Endothelial cell of umbilical vein (primary cell): ENCODE measurements at regions not wholly inside any gene's neighbourhood (a gene's known extent, or its start where the extent isn't known, plus 50 kb on each side); places are given as distances from the start of the nearest gene placed in this dataset.

Experiments
- BruUV-seq: library from RNA; stranded (reverse); fragments of 400-500 nt; replicated peaks from 2 replicates; lab custom pipeline; 2021; lab: Mats Ljungman, UMichigan
- CTCF ChIA-PET: fragments of 300-600, 350-600 bp; sonication (Branson Sonifier 250); formaldehyde crosslinking; loops from one replicate; lab custom pipeline; 2021; ENCODE audit warnings: antibody characterized with exemption, inconsistent platforms; lab: Charles Lee
- POLR2A ChIA-PET: fragments of 300-600, 350-600 bp; sonication (Branson Sonifier 250); formaldehyde crosslinking; loops from one replicate; lab custom pipeline; 2021; ENCODE audit warnings: antibody characterized with exemption, inconsistent platforms; lab: Charles Lee
- DNase-seq: peaks from one replicate; pipeline ENCODE4 v3.0.0-alpha.2; 2011; ENCODE audit warnings: low read depth, low spot score
- FAIRE-seq: peaks from 2 replicates; lab custom pipeline; 2011; peaks lifted over from hg19 to GRCh38; lab: Jason Lieb, UNC
- H2AFZ ChIP-seq: 2 replicates; pipeline ENCODE4 v1.6.0; 2012; ENCODE audit warnings: low read depth, low read length, control low read depth, inconsistent platforms
- H3K27ac ChIP-seq: 2 replicates; pipeline ENCODE4 v1.5.1; 2011; ENCODE audit warnings: low read depth, mild to moderate bottlenecking, control low read depth, low read length, moderate library complexity; ENCODE audit not compliant: insufficient read depth
- H3K27me3 ChIP-seq, 2 experiments: 2 replicates each; pipeline versions ENCODE4 v1.6.0 to v1.6.1; 2011; ENCODE audit warnings: low read length in 2 of 2, mixed read lengths in 1 of 2; ENCODE audit not compliant: control insufficient read depth in 2 of 2, insufficient read depth in 2 of 2
- H3K36me3 ChIP-seq, 2 experiments: 2 replicates in 1 of 2; 3 replicates in 1 of 2; pipeline ENCODE4 v1.5.1; 2011; ENCODE audit warnings: low read length in 2 of 2, mild to moderate bottlenecking in 1 of 2, moderate library complexity in 1 of 2; ENCODE audit not compliant: control insufficient read depth in 2 of 2, insufficient read depth in 2 of 2; ENCODE audit errors: extremely low read depth in 1 of 2
- H3K4me1 ChIP-seq: 3 replicates; pipeline ENCODE4 v1.5.1; 2011; ENCODE audit warnings: mild to moderate bottlenecking, low read length; ENCODE audit not compliant: control insufficient read depth, insufficient read depth; ENCODE audit errors: extremely low read depth
- H3K4me2 ChIP-seq: 2 replicates; pipeline ENCODE4 v1.6.1; 2011; ENCODE audit warnings: low read length, control low read depth, mixed read lengths; ENCODE audit not compliant: insufficient read depth
- H3K4me3 ChIP-seq, 3 experiments: fragments of 200-600 bp in 1 of 3; sonication (generic), shearing (Covaris generic) in 1 of 3; replicated peaks in 1 of 3; 2 replicates each; pipeline ENCODE4 v1.5.1; 2011 to 2016; ENCODE audit warnings: control low read depth in 3 of 3, low read length in 3 of 3, mild to moderate bottlenecking in 2 of 3, inconsistent platforms in 1 of 3, low read depth in 1 of 3, moderate library complexity in 1 of 3; ENCODE audit not compliant: insufficient read depth in 1 of 3
- H3K79me2 ChIP-seq: 2 replicates; pipeline ENCODE4 v1.6.0; 2012; ENCODE audit warnings: low read length, inconsistent platforms; ENCODE audit not compliant: control insufficient read depth, insufficient read depth
- H3K9ac ChIP-seq: replicated peaks from 2 replicates; pipeline ENCODE3; 2011; ENCODE audit warnings: low read length, control low read depth; ENCODE audit not compliant: insufficient read depth; ENCODE audit errors: extremely low read depth
- H3K9me1 ChIP-seq: replicated peaks from 3 replicates; pipeline ENCODE4 v1.6.0; 2011; ENCODE audit warnings: mild to moderate bottlenecking, low read length; ENCODE audit not compliant: control insufficient read depth, insufficient read depth; ENCODE audit errors: extremely low read depth
- H3K9me3 ChIP-seq: replicated peaks from 2 replicates; pipeline ENCODE4 v1.5.1; 2012; ENCODE audit warnings: low read length, inconsistent platforms; ENCODE audit not compliant: control insufficient read depth, insufficient read depth
- H4K20me1 ChIP-seq: replicated peaks from 2 replicates; pipeline ENCODE3; 2011; ENCODE audit warnings: mild to moderate bottlenecking, low read length; ENCODE audit not compliant: control insufficient read depth, insufficient read depth; ENCODE audit errors: extremely low read depth
- EZH2 ChIP-seq: IDR thresholded peaks from 2 replicates; pipeline ENCODE4 v1.6.1; 2012; ENCODE audit warnings: borderline replicate concordance, low read depth, mild to moderate bottlenecking, moderate library complexity, low read length, inconsistent platforms; ENCODE audit not compliant: severe bottlenecking
- FOS ChIP-seq: IDR thresholded peaks from 2 replicates; pipeline ENCODE4 v1.6.1; 2011; ENCODE audit warnings: mild to moderate bottlenecking, low read length, moderate library complexity, borderline replicate concordance; ENCODE audit not compliant: insufficient read depth
- GATA2 ChIP-seq: IDR thresholded peaks from 2 replicates; pipeline ENCODE4 v1.7.0; 2011; ENCODE audit warnings: low read depth, mild to moderate bottlenecking, moderate library complexity, mixed read lengths, low read length; ENCODE audit not compliant: insufficient read length, insufficient read depth
- JUN ChIP-seq: IDR thresholded peaks from 2 replicates; pipeline ENCODE4 v1.6.1; 2011; ENCODE audit warnings: borderline replicate concordance, low read depth; ENCODE audit not compliant: insufficient read length, insufficient read depth
- MYC ChIP-seq: IDR thresholded peaks from one replicate; pipeline ENCODE4 v1.6.1; 2011; ENCODE audit warnings: mild to moderate bottlenecking, low read depth, low read length
- POLR2A ChIP-seq: IDR thresholded peaks from 2 replicates; pipeline ENCODE4 v1.6.1; 2012; ENCODE audit warnings: low read depth, mild to moderate bottlenecking, control low read depth, low read length
- POLR2AphosphoS5 ChIP-seq: IDR thresholded peaks from 2 replicates; pipeline ENCODE4 v1.6.1; 2012; ENCODE audit warnings: low read depth, mild to moderate bottlenecking, control low read depth, low read length, moderate library complexity; ENCODE audit not compliant: insufficient read depth
- dilution Hi-C: fragments of 300-500 bp; cut with MboI; formaldehyde crosslinking; loops from one replicate; pipeline ENCODE4 v1.15.0; 2019; ENCODE audit warnings: low sequenced_read_pairs; ENCODE audit not compliant: extremely low pct_ligation_motif_present
- intact Hi-C: fragments of 100-400 bp; cut with micrococcal nuclease; formaldehyde crosslinking; loops from one replicate; pipeline ENCODE4 v1.10.0; 2022
- TF ChIP-seq, protein P1 (sequence below): IDR thresholded peaks from 2 replicates; pipeline ENCODE4 v1.6.1; 2011; ENCODE audit not compliant: insufficient read depth, insufficient read length
- TF ChIP-seq, protein P2 (sequence below), 2 donors: IDR thresholded peaks; 1 replicate in 1 of 2; 2 replicates in 1 of 2; pipeline ENCODE4 v1.5.1; 2011; ENCODE audit warnings: low read length in 2 of 2, mild to moderate bottlenecking in 2 of 2, moderate library complexity in 2 of 2, control low read depth in 1 of 2, inconsistent platforms in 1 of 2, low read depth in 1 of 2; ENCODE audit not compliant: insufficient read depth in 1 of 2; ENCODE audit errors: extremely low read depth in 1 of 2

DNA sequence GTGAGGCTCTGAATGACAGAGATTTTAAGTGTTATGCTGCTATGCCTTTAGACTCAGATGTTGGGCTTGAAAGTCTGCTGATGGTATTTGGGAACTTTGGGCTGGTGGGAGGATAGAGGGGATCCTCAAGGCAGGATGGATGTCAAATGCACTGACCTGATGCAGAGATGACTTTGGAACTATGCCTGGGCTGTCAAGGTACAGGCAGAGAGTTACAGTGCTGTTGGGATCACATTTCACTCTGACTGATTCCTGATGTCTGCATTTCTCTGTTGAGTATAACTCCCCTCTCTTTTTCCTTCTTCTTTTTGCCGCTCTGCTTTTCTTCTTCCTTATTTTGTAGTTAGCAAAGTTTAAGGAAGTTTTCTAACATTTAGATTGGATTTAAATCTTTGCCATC is 271.8 kb upstream of the ARX start:
- DNase-seq: no peak
- no peak overlapping the region for H3K9ac ChIP-seq
- ChIA-PET CTCF (no interaction called here), POLR2A (no interaction called here)
- no peaks in the 10 kb centered on the region for H4K20me1 ChIP-seq
- H3K27ac ChIP-seq: no peak overlapping the region
- no peaks in the 10 kb centered on the region for H3K79me2 ChIP-seq
- no peak for FAIRE-seq
- TF ChIP-seq POLR2AphosphoS5: no peak
- no peak for TF ChIP-seq EZH2
- TF ChIP-seq, protein P1, sequence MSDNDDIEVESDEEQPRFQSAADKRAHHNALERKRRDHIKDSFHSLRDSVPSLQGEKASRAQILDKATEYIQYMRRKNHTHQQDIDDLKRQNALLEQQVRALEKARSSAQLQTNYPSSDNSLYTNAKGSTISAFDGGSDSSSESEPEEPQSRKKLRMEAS: no peak
- no peak for TF ChIP-seq FOS
- TF ChIP-seq GATA2: no peak
- no peak for TF ChIP-seq MYC
- TF ChIP-seq POLR2A: no peak
- no peak for TF ChIP-seq JUN
- TF ChIP-seq, protein P2, sequence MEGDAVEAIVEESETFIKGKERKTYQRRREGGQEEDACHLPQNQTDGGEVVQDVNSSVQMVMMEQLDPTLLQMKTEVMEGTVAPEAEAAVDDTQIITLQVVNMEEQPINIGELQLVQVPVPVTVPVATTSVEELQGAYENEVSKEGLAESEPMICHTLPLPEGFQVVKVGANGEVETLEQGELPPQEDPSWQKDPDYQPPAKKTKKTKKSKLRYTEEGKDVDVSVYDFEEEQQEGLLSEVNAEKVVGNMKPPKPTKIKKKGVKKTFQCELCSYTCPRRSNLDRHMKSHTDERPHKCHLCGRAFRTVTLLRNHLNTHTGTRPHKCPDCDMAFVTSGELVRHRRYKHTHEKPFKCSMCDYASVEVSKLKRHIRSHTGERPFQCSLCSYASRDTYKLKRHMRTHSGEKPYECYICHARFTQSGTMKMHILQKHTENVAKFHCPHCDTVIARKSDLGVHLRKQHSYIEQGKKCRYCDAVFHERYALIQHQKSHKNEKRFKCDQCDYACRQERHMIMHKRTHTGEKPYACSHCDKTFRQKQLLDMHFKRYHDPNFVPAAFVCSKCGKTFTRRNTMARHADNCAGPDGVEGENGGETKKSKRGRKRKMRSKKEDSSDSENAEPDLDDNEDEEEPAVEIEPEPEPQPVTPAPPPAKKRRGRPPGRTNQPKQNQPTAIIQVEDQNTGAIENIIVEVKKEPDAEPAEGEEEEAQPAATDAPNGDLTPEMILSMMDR (IDR thresholded peaks at IDR 0.05; ENCODE audit: extremely low read depth in 1 of 2, insufficient read depth in 1 of 2, low read depth in 1 of 2, low read length in 2 of 2): no peak
- dilution Hi-C loops: no loop called here
- no peaks in the 10 kb centered on the region for H3K9me3 ChIP-seq
- no peak overlapping the region for H3K4me2 ChIP-seq
- H3K36me3 ChIP-seq: no peaks in the 10 kb centered on the region
- no peaks in the 10 kb centered on the region for H3K9me1 ChIP-seq
- no TSS peak for BruUV-seq
- no peak overlapping the region for H2AFZ ChIP-seq
- no peaks in the 10 kb centered on the region for H3K27me3 ChIP-seq
- H3K4me3 ChIP-seq: no peak overlapping the region
- intact Hi-C loops: no loop called here
- H3K4me1 ChIP-seq: no peaks in the 10 kb centered on the region
